ENCODE measurements at regions not wholly inside any gene's neighbourhood (a gene's known extent, or its start where the extent isn't known, plus 50 kb on each side); places are given as distances from the start of the nearest gene placed in this dataset.
"Not testable (repeated sequence)": the region's sequence is repeated elsewhere in the genome, so short reads cannot be mapped to it uniquely, and the experiment has no call there.

GRCh38 chr21:9758141-9758540 lies 763.2 kb upstream of the TPTE start:
- Histone ChIP-seq H3K4me3 (ENCODE audit: low read depth, low read length) (no peak overlapping the region), H3K4me1 (no peaks in the 10 kb centered on the region), H3K36me3 (no peaks in the 10 kb centered on the region), H3K27me3 (no peaks in the 10 kb centered on the region), H3K9me3 (peaks cover 8% of the 10 kb centered on the region)
- TF ChIP-seq CTCF (IDR thresholded peaks at IDR 0.05; ENCODE audit: low read depth, low read length), result no peak
- no peak for DNase-seq

DNA sequence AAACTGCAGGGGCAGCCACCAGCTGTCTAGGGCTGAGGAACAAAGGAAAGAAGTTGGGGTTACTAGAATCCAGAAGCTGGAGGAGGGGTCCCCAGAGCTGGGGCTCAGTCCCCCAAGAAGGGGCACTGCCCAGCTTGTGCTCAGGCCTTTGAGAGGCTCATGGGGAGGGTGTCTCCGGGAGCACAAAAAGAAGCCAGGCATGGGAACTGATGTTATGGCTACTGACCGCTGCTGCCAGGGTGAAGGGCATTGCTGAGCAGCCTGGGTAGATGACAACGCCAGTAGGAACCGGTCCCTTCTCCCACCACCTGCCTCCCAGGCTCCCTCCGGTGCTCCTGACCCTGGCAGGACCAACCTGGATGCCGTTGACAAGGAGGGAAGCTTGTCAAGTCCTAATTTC lies 762.5 kb upstream of the TPTE start:
- H3K36me3 ChIP-seq, result no peaks in the 10 kb centered on the region
- peaks cover 14% of the 10 kb centered on the region for H3K9me3 ChIP-seq
- no peaks in the 10 kb centered on the region for H3K4me1 ChIP-seq
- TF ChIP-seq CTCF (IDR thresholded peaks at IDR 0.05; ENCODE audit: low read depth, low read length), result no peak
- no peaks in the 10 kb centered on the region for H3K27me3 ChIP-seq
- no peak for DNase-seq
- H3K4me3 ChIP-seq (ENCODE audit: low read depth, low read length), result no peak overlapping the region

GRCh38 chr21:9759972-9760371 lies 761.4 kb upstream of the TPTE start:
- H3K36me3 ChIP-seq, result no peaks in the 10 kb centered on the region
- no peak for TF ChIP-seq CTCF (IDR thresholded peaks at IDR 0.05; ENCODE audit: low read depth, low read length)
- peaks cover 16% of the 10 kb centered on the region for H3K9me3 ChIP-seq
- H3K4me3 ChIP-seq (ENCODE audit: low read depth, low read length), result no peak overlapping the region
- H3K27me3 ChIP-seq, result no peaks in the 10 kb centered on the region
- no peak for DNase-seq
- no peaks in the 10 kb centered on the region for H3K4me1 ChIP-seq

- no peaks in the 10 kb centered on the region for H3K4me1 ChIP-seq
- H3K9me3 ChIP-seq, result peaks cover 16% of the 10 kb centered on the region
- H3K27me3 ChIP-seq, result no peaks in the 10 kb centered on the region
- no peak for TF ChIP-seq CTCF (IDR thresholded peaks at IDR 0.05; ENCODE audit: low read depth, low read length)
- DNase-seq, result no peak
- no peak overlapping the region for H3K4me3 ChIP-seq (ENCODE audit: low read depth, low read length)
- no peaks in the 10 kb centered on the region for H3K36me3 ChIP-seq
Measured at GRCh38 chr21:9760398-9761074, 760.8 kb upstream of the TPTE start.

- TF ChIP-seq CTCF (IDR thresholded peaks at IDR 0.05; ENCODE audit: low read depth, low read length), result no peak
- H3K4me3 ChIP-seq (ENCODE audit: low read depth, low read length), result no peak overlapping the region
- no peaks in the 10 kb centered on the region for H3K36me3 ChIP-seq
- H3K9me3 ChIP-seq, result peaks cover 12% of the 10 kb centered on the region
- no peaks in the 10 kb centered on the region for H3K27me3 ChIP-seq
- H3K4me1 ChIP-seq, result no peaks in the 10 kb centered on the region
- DNase-seq, result no peak
Measured at GRCh38 chr21:9763306-9763705, 758.1 kb upstream of the TPTE start.

DNA sequence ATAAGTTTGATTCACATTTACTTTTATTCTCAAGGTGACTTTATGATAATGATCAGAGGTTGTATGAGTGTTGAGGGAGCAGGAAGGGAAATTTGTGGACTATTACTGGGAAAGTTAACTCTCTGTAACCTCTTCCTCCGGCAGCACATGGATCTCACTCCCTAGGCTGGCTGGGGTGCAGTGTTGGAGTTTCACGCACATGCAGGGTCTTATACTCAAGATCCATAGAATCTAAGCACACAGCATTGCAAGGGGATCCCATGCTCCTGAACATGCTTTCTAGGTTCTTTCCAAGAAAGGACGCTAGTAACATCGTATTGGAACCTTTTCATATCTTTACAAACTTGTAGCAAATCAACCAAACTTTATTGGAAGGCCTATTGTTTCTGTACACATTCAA lies 757.6 kb upstream of the TPTE start:
- no peak overlapping the region for H3K4me3 ChIP-seq (ENCODE audit: low read depth, low read length)
- H3K36me3 ChIP-seq, result no peaks in the 10 kb centered on the region
- no peaks in the 10 kb centered on the region for H3K4me1 ChIP-seq
- TF ChIP-seq CTCF (IDR thresholded peaks at IDR 0.05; ENCODE audit: low read depth, low read length), result no peak
- peaks cover 11% of the 10 kb centered on the region for H3K9me3 ChIP-seq
- no peak for DNase-seq
- no peaks in the 10 kb centered on the region for H3K27me3 ChIP-seq

DNA sequence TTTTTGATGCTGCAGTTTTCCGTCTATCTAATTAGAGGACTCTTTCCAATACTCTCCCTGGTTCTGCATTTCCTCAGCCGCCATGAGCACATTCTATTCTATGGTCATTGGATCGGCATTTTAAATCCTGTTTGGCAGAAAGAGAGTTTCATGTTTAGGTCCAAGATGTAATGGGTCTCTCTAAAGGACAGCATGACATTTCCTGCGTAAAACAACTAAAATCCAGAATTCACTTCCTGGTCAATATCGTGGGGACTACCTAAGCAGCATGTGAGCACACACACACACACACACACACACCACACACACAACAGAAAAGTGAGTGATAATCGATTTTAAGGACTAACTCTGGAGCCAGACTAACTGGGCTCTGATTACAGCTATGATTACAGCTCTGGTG lies 757.1 kb upstream of the TPTE start:
- not testable (repeated sequence) for H3K27me3 ChIP-seq; H3K4me1 ChIP-seq; DNase-seq; H3K36me3 ChIP-seq; H3K4me3 ChIP-seq (ENCODE audit: low read depth, low read length)
- peaks cover 11% of the 10 kb centered on the region for H3K9me3 ChIP-seq

DNA sequence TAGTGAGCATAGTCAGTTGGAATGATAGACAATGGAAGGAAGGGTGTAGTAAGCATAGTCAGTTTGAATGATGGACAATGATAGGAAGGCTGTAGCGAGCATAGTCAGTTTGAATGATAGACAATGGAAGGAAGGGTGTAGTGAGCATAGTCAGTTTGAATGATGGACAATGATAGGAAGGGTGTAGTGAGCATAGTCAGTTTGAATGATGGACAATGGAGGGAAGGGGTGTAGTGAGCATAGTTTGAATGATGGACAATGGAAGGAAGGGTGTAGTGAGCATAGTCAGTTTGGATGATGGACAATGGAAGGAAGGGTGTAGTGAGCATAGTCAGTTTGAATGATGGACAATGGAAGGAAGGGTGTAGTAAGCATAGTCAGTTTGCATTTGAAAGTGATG lies 755.8 kb upstream of the TPTE start:
- not testable (repeated sequence) for H3K4me1 ChIP-seq; H3K36me3 ChIP-seq; DNase-seq; H3K4me3 ChIP-seq (ENCODE audit: low read depth, low read length); H3K27me3 ChIP-seq
- peaks cover 11% of the 10 kb centered on the region for H3K9me3 ChIP-seq

DNA sequence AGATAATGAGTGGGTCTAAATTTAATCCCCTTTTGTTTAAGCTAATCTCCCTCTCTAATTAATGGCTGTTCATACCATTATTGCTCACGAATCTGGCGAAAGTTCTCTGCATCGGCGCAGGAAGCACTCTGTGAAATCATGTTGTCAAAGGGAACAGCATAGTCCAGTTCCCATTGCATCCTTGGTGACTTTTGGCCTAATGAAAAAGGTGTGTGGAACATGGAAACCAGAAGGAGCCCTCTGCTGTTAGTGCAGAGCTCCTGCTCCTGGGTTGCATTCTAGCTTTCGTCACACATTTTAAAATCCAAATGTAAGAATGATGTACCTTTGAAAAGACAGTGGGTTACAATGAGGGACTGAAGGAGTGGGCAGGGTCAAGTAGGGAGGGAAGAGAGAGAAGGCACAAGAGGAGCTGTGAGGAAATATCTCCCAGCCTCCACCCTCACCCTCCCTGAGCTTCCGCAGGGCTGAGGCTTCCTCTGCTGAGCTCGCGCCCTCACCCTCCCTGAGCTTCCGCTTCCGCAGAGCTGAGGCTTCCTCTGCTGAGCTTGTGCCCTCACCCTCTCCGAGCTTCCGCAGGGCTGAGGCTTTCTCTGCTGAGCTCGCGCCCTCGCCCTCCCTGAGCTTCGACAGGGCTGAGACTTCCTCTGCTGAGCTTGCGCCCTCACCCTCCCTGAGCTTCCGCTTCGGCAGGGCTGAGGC lies 754.3 kb upstream of the TPTE start:
- not testable (repeated sequence) for H3K4me3 ChIP-seq (ENCODE audit: low read depth, low read length); H3K36me3 ChIP-seq; H3K27me3 ChIP-seq; H3K4me1 ChIP-seq; DNase-seq
- H3K9me3 ChIP-seq, result peaks cover 11% of the 10 kb centered on the region

All from BE2C (cell line).